Endothelial cell of umbilical vein (primary cell): ENCODE measurements at regions not wholly inside any gene's neighbourhood (a gene's known extent, or its start where the extent isn't known, plus 50 kb on each side); places are given as distances from the start of the nearest gene placed in this dataset.

Experiments
- BruUV-seq: library from RNA; stranded (reverse); fragments of 400-500 nt; replicated peaks from 2 replicates; lab custom pipeline; 2021; lab: Mats Ljungman, UMichigan
- CTCF ChIA-PET: fragments of 300-600, 350-600 bp; sonication (Branson Sonifier 250); formaldehyde crosslinking; loops from one replicate; lab custom pipeline; 2021; ENCODE audit warnings: antibody characterized with exemption, inconsistent platforms; lab: Charles Lee
- POLR2A ChIA-PET: fragments of 300-600, 350-600 bp; sonication (Branson Sonifier 250); formaldehyde crosslinking; loops from one replicate; lab custom pipeline; 2021; ENCODE audit warnings: antibody characterized with exemption, inconsistent platforms; lab: Charles Lee
- DNase-seq: peaks from one replicate; pipeline ENCODE4 v3.0.0-alpha.2; 2011; ENCODE audit warnings: low read depth, low spot score
- FAIRE-seq: peaks from 2 replicates; lab custom pipeline; 2011; peaks lifted over from hg19 to GRCh38; lab: Jason Lieb, UNC
- H2AFZ ChIP-seq: 2 replicates; pipeline ENCODE4 v1.6.0; 2012; ENCODE audit warnings: low read depth, low read length, control low read depth, inconsistent platforms
- H3K27ac ChIP-seq: 2 replicates; pipeline ENCODE4 v1.5.1; 2011; ENCODE audit warnings: low read depth, mild to moderate bottlenecking, control low read depth, low read length, moderate library complexity; ENCODE audit not compliant: insufficient read depth
- H3K27me3 ChIP-seq, 2 experiments: 2 replicates each; pipeline versions ENCODE4 v1.6.0 to v1.6.1; 2011; ENCODE audit warnings: low read length in 2 of 2, mixed read lengths in 1 of 2; ENCODE audit not compliant: control insufficient read depth in 2 of 2, insufficient read depth in 2 of 2
- H3K36me3 ChIP-seq, 2 experiments: 2 replicates in 1 of 2; 3 replicates in 1 of 2; pipeline ENCODE4 v1.5.1; 2011; ENCODE audit warnings: low read length in 2 of 2, mild to moderate bottlenecking in 1 of 2, moderate library complexity in 1 of 2; ENCODE audit not compliant: control insufficient read depth in 2 of 2, insufficient read depth in 2 of 2; ENCODE audit errors: extremely low read depth in 1 of 2
- H3K4me1 ChIP-seq: 3 replicates; pipeline ENCODE4 v1.5.1; 2011; ENCODE audit warnings: mild to moderate bottlenecking, low read length; ENCODE audit not compliant: control insufficient read depth, insufficient read depth; ENCODE audit errors: extremely low read depth
- H3K4me2 ChIP-seq: 2 replicates; pipeline ENCODE4 v1.6.1; 2011; ENCODE audit warnings: low read length, control low read depth, mixed read lengths; ENCODE audit not compliant: insufficient read depth
- H3K4me3 ChIP-seq, 3 experiments: fragments of 200-600 bp in 1 of 3; sonication (generic), shearing (Covaris generic) in 1 of 3; replicated peaks in 1 of 3; 2 replicates each; pipeline ENCODE4 v1.5.1; 2011 to 2016; ENCODE audit warnings: control low read depth in 3 of 3, low read length in 3 of 3, mild to moderate bottlenecking in 2 of 3, inconsistent platforms in 1 of 3, low read depth in 1 of 3, moderate library complexity in 1 of 3; ENCODE audit not compliant: insufficient read depth in 1 of 3
- H3K79me2 ChIP-seq: 2 replicates; pipeline ENCODE4 v1.6.0; 2012; ENCODE audit warnings: low read length, inconsistent platforms; ENCODE audit not compliant: control insufficient read depth, insufficient read depth
- H3K9ac ChIP-seq: replicated peaks from 2 replicates; pipeline ENCODE3; 2011; ENCODE audit warnings: low read length, control low read depth; ENCODE audit not compliant: insufficient read depth; ENCODE audit errors: extremely low read depth
- H3K9me1 ChIP-seq: replicated peaks from 3 replicates; pipeline ENCODE4 v1.6.0; 2011; ENCODE audit warnings: mild to moderate bottlenecking, low read length; ENCODE audit not compliant: control insufficient read depth, insufficient read depth; ENCODE audit errors: extremely low read depth
- H3K9me3 ChIP-seq: replicated peaks from 2 replicates; pipeline ENCODE4 v1.5.1; 2012; ENCODE audit warnings: low read length, inconsistent platforms; ENCODE audit not compliant: control insufficient read depth, insufficient read depth
- H4K20me1 ChIP-seq: replicated peaks from 2 replicates; pipeline ENCODE3; 2011; ENCODE audit warnings: mild to moderate bottlenecking, low read length; ENCODE audit not compliant: control insufficient read depth, insufficient read depth; ENCODE audit errors: extremely low read depth
- EZH2 ChIP-seq: IDR thresholded peaks from 2 replicates; pipeline ENCODE4 v1.6.1; 2012; ENCODE audit warnings: borderline replicate concordance, low read depth, mild to moderate bottlenecking, moderate library complexity, low read length, inconsistent platforms; ENCODE audit not compliant: severe bottlenecking
- FOS ChIP-seq: IDR thresholded peaks from 2 replicates; pipeline ENCODE4 v1.6.1; 2011; ENCODE audit warnings: mild to moderate bottlenecking, low read length, moderate library complexity, borderline replicate concordance; ENCODE audit not compliant: insufficient read depth
- GATA2 ChIP-seq: IDR thresholded peaks from 2 replicates; pipeline ENCODE4 v1.7.0; 2011; ENCODE audit warnings: low read depth, mild to moderate bottlenecking, moderate library complexity, mixed read lengths, low read length; ENCODE audit not compliant: insufficient read length, insufficient read depth
- JUN ChIP-seq: IDR thresholded peaks from 2 replicates; pipeline ENCODE4 v1.6.1; 2011; ENCODE audit warnings: borderline replicate concordance, low read depth; ENCODE audit not compliant: insufficient read length, insufficient read depth
- MYC ChIP-seq: IDR thresholded peaks from one replicate; pipeline ENCODE4 v1.6.1; 2011; ENCODE audit warnings: mild to moderate bottlenecking, low read depth, low read length
- POLR2A ChIP-seq: IDR thresholded peaks from 2 replicates; pipeline ENCODE4 v1.6.1; 2012; ENCODE audit warnings: low read depth, mild to moderate bottlenecking, control low read depth, low read length
- POLR2AphosphoS5 ChIP-seq: IDR thresholded peaks from 2 replicates; pipeline ENCODE4 v1.6.1; 2012; ENCODE audit warnings: low read depth, mild to moderate bottlenecking, control low read depth, low read length, moderate library complexity; ENCODE audit not compliant: insufficient read depth
- dilution Hi-C: fragments of 300-500 bp; cut with MboI; formaldehyde crosslinking; loops from one replicate; pipeline ENCODE4 v1.15.0; 2019; ENCODE audit warnings: low sequenced_read_pairs; ENCODE audit not compliant: extremely low pct_ligation_motif_present
- intact Hi-C: fragments of 100-400 bp; cut with micrococcal nuclease; formaldehyde crosslinking; loops from one replicate; pipeline ENCODE4 v1.10.0; 2022
- TF ChIP-seq, protein P1 (sequence below): IDR thresholded peaks from 2 replicates; pipeline ENCODE4 v1.6.1; 2011; ENCODE audit not compliant: insufficient read depth, insufficient read length
- TF ChIP-seq, protein P2 (sequence below), 2 donors: IDR thresholded peaks; 1 replicate in 1 of 2; 2 replicates in 1 of 2; pipeline ENCODE4 v1.5.1; 2011; ENCODE audit warnings: low read length in 2 of 2, mild to moderate bottlenecking in 2 of 2, moderate library complexity in 2 of 2, control low read depth in 1 of 2, inconsistent platforms in 1 of 2, low read depth in 1 of 2; ENCODE audit not compliant: insufficient read depth in 1 of 2; ENCODE audit errors: extremely low read depth in 1 of 2

DNA sequence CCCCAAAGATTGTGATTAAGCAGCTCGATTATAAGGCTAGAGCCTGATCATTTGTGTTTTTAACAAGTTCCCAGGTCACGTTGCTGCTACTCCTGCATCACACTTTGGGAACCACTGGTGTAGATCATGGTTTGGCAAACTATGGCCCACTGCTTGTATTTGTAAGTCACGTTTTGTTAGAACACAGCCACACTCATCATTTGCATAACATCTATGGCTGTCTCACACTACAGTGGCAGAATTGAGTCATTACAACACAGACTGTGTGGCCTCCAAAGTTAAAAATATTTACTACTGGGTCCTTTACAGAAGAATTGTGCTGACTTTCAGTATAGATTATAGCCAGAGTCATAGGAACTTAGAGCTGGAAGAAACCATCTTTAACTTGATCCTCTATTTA lies 515.3 kb upstream of the PSMD7 start:
- Histone ChIP-seq H3K27me3 (no peaks in the 10 kb centered on the region), H3K9me1 (no peaks in the 10 kb centered on the region), H3K79me2 (no peaks in the 10 kb centered on the region), H3K36me3 (no peaks in the 10 kb centered on the region), H3K4me1 (no peaks in the 10 kb centered on the region), H3K9ac (no peak overlapping the region), H2AFZ (no peak overlapping the region), H3K4me3 (no peak overlapping the region), H4K20me1 (no peaks in the 10 kb centered on the region), H3K4me2 (no peak overlapping the region), H3K9me3 (peaks cover 4% of the 10 kb centered on the region), H3K27ac (no peak overlapping the region)
- ChIA-PET CTCF (no interaction called here), POLR2A (no interaction called here)
- FAIRE-seq (no peak), DNase-seq (no peak)
- dilution Hi-C loops = no loop called here
- no TSS peak for BruUV-seq
- intact Hi-C loops = no loop called here
- TF ChIP-seq POLR2A (no peak), POLR2AphosphoS5 (no peak), JUN (no peak), MYC (no peak), GATA2 (no peak), EZH2 (no peak), FOS (no peak)
- TF ChIP-seq, protein P1, sequence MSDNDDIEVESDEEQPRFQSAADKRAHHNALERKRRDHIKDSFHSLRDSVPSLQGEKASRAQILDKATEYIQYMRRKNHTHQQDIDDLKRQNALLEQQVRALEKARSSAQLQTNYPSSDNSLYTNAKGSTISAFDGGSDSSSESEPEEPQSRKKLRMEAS = no peak
- TF ChIP-seq, protein P2, sequence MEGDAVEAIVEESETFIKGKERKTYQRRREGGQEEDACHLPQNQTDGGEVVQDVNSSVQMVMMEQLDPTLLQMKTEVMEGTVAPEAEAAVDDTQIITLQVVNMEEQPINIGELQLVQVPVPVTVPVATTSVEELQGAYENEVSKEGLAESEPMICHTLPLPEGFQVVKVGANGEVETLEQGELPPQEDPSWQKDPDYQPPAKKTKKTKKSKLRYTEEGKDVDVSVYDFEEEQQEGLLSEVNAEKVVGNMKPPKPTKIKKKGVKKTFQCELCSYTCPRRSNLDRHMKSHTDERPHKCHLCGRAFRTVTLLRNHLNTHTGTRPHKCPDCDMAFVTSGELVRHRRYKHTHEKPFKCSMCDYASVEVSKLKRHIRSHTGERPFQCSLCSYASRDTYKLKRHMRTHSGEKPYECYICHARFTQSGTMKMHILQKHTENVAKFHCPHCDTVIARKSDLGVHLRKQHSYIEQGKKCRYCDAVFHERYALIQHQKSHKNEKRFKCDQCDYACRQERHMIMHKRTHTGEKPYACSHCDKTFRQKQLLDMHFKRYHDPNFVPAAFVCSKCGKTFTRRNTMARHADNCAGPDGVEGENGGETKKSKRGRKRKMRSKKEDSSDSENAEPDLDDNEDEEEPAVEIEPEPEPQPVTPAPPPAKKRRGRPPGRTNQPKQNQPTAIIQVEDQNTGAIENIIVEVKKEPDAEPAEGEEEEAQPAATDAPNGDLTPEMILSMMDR (IDR thresholded peaks at IDR 0.05; ENCODE audit: extremely low read depth in 1 of 2, insufficient read depth in 1 of 2, low read depth in 1 of 2, low read length in 2 of 2) = no peak
